Panc1 (cell line): ENCODE measurements at regions not wholly inside any gene's neighbourhood (a gene's known extent, or its start where the extent isn't known, plus 50 kb on each side); places are given as distances from the start of the nearest gene placed in this dataset.

Source experiments
- ATAC-seq: fragments of 200-7000 bp; cut with Tn5 transposase; 2 replicates; pipeline ENCODE4 v1.9.1; 2020; ENCODE audit warnings: mild to moderate bottlenecking, moderate library complexity
- BruUV-seq: library from RNA; stranded (reverse); fragments of 400-500 nt; replicated peaks from 2 replicates; lab custom pipeline; 2021; lab: Mats Ljungman, UMichigan
- CTCF ChIA-PET: fragments of 300-600 bp; sonication (Branson Sonifier 250); formaldehyde crosslinking; loops from one replicate; lab custom pipeline; 2022; ENCODE audit warnings: antibody characterized with exemption; lab: Charles Lee
- POLR2A ChIA-PET: fragments of 300-600 bp; sonication (Branson Sonifier 250); formaldehyde crosslinking; loops from one replicate; lab custom pipeline; 2022; ENCODE audit warnings: antibody characterized with exemption; lab: Charles Lee
- DNase-seq: peaks from one replicate; pipeline ENCODE4 v3.0.0-alpha.2; 2010; ENCODE audit warnings: low read depth, low spot score
- H3K27ac ChIP-seq: 2 replicates; pipeline ENCODE4 v1.5.1; 2011; ENCODE audit warnings: mild to moderate bottlenecking, low read length, inconsistent platforms
- H3K27me3 ChIP-seq: fragments of 200-500 bp; sonication (Bioruptor generic); 2 replicates; pipeline ENCODE4 v1.6.0; 2014; ENCODE audit warnings: low read length, inconsistent platforms; ENCODE audit not compliant: control insufficient read depth, insufficient read depth
- H3K36me3 ChIP-seq: fragments of 200-500 bp; sonication (Bioruptor generic); 2 replicates; pipeline ENCODE4 v1.5.1; 2014; ENCODE audit warnings: inconsistent platforms, mild to moderate bottlenecking, low read length, moderate library complexity; ENCODE audit not compliant: control insufficient read depth, insufficient read depth
- H3K4me1 ChIP-seq: 2 replicates; pipeline ENCODE4 v1.5.1; 2011; ENCODE audit warnings: inconsistent platforms, mild to moderate bottlenecking, low read length, moderate library complexity; ENCODE audit not compliant: control insufficient read depth, insufficient read depth
- H3K4me3 ChIP-seq, 2 experiments: 2 replicates each; pipeline ENCODE4 v1.5.1; 2011 to 2012; ENCODE audit warnings: low read depth in 2 of 2, low read length in 2 of 2, mild to moderate bottlenecking in 2 of 2, inconsistent platforms in 1 of 2, moderate library complexity in 1 of 2
- H3K9me3 ChIP-seq: fragments of 200-500 bp; sonication (Bioruptor generic); 2 replicates; pipeline ENCODE4 v1.5.1; 2014; ENCODE audit warnings: low read depth, mild to moderate bottlenecking, inconsistent platforms, low read length, moderate library complexity; ENCODE audit not compliant: control insufficient read depth, insufficient read depth
- POLR2AphosphoS5 ChIP-seq: IDR thresholded peaks from 2 replicates; pipeline ENCODE4 v1.6.1; 2012; ENCODE audit warnings: mild to moderate bottlenecking, low read depth, low read length, moderate library complexity
- SIN3A ChIP-seq: IDR thresholded peaks from 2 replicates; pipeline ENCODE4 v1.6.1; 2012; ENCODE audit warnings: low read depth, mild to moderate bottlenecking, low read length, moderate library complexity, borderline replicate concordance; ENCODE audit not compliant: insufficient read depth
- TCF7L2 ChIP-seq: IDR thresholded peaks from 2 replicates; pipeline ENCODE4 v1.6.1; 2011; ENCODE audit warnings: mild to moderate bottlenecking, low read depth, low read length, inconsistent platforms
- in situ Hi-C: cut with HindIII; loops from 2 replicates; pipeline ENCODE4 v1.10.0; 2016; ENCODE audit warnings: low sequenced_read_pairs, low pct_unique_long_range_greater_than_20kb
- intact Hi-C: fragments of 100-400 bp; cut with micrococcal nuclease; formaldehyde crosslinking; loops from one replicate; pipeline ENCODE4 v1.10.0; 2022; ENCODE audit not compliant: unreplicated experiment
- TF ChIP-seq, protein P1 (sequence below), 2 experiments: IDR thresholded peaks; 2 replicates each; pipeline ENCODE4 v1.6.1; 2011 to 2012; ENCODE audit warnings: low read depth in 2 of 2, control low read depth in 1 of 2, low read length in 1 of 2, mild to moderate bottlenecking in 1 of 2, moderate library complexity in 1 of 2; ENCODE audit not compliant: insufficient read depth in 1 of 2
- TF ChIP-seq, protein P2 (sequence below): fragments of 450-650 bp; IDR thresholded peaks from 2 replicates; pipeline ENCODE4 v1.5.1; 2017; ENCODE audit warnings: mild to moderate bottlenecking

DNA sequence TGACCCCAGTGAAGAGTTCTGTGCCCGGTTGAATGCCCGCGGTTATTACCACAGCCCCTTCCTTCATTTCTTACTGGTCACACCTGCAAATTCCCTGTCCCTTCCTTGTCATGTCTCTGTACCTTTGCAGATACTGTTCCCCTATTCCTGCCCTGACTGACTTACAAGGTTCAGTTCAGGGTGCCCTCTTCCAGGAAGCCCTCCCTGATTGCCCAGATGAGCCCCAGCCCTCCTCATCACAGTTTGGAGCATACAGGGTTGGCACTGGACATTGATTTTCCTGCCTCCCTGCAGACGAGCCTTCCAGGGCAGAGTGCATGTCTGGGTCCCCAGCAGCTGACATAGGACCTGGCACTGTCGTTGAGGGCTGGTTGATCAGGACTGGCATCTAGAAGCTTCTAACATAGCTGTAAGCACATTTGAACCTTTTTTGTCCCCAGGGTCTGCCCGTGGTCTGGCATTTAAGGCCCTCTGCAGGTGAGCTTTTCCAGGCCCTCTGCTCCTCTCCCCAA lies 70.4 kb upstream of the SHISAL1 start:
- intact Hi-C loops (no loop called here), in situ Hi-C loops (no loop called here)
- Histone ChIP-seq H3K36me3 (no peaks in the 10 kb centered on the region), H3K9me3 (no peaks in the 10 kb centered on the region), H3K27ac (no peak overlapping the region), H3K4me3 (no peak overlapping the region), H3K27me3 (no peaks in the 10 kb centered on the region), H3K4me1 (no peaks in the 10 kb centered on the region)
- DNase-seq = no peak
- no peak for ATAC-seq
- CTCF ChIA-PET = no interaction called here
- no TSS peak for BruUV-seq
- no peak for TF ChIP-seq POLR2AphosphoS5
- no peak for TF ChIP-seq TCF7L2
- no peak for TF ChIP-seq SIN3A
- TF ChIP-seq, protein P1, sequence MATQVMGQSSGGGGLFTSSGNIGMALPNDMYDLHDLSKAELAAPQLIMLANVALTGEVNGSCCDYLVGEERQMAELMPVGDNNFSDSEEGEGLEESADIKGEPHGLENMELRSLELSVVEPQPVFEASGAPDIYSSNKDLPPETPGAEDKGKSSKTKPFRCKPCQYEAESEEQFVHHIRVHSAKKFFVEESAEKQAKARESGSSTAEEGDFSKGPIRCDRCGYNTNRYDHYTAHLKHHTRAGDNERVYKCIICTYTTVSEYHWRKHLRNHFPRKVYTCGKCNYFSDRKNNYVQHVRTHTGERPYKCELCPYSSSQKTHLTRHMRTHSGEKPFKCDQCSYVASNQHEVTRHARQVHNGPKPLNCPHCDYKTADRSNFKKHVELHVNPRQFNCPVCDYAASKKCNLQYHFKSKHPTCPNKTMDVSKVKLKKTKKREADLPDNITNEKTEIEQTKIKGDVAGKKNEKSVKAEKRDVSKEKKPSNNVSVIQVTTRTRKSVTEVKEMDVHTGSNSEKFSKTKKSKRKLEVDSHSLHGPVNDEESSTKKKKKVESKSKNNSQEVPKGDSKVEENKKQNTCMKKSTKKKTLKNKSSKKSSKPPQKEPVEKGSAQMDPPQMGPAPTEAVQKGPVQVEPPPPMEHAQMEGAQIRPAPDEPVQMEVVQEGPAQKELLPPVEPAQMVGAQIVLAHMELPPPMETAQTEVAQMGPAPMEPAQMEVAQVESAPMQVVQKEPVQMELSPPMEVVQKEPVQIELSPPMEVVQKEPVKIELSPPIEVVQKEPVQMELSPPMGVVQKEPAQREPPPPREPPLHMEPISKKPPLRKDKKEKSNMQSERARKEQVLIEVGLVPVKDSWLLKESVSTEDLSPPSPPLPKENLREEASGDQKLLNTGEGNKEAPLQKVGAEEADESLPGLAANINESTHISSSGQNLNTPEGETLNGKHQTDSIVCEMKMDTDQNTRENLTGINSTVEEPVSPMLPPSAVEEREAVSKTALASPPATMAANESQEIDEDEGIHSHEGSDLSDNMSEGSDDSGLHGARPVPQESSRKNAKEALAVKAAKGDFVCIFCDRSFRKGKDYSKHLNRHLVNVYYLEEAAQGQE (IDR thresholded peaks at IDR 0.05; ENCODE audit: insufficient read depth in 1 of 2, low read depth in 2 of 2, low read length in 1 of 2) = no peak
- TF ChIP-seq, protein P2, sequence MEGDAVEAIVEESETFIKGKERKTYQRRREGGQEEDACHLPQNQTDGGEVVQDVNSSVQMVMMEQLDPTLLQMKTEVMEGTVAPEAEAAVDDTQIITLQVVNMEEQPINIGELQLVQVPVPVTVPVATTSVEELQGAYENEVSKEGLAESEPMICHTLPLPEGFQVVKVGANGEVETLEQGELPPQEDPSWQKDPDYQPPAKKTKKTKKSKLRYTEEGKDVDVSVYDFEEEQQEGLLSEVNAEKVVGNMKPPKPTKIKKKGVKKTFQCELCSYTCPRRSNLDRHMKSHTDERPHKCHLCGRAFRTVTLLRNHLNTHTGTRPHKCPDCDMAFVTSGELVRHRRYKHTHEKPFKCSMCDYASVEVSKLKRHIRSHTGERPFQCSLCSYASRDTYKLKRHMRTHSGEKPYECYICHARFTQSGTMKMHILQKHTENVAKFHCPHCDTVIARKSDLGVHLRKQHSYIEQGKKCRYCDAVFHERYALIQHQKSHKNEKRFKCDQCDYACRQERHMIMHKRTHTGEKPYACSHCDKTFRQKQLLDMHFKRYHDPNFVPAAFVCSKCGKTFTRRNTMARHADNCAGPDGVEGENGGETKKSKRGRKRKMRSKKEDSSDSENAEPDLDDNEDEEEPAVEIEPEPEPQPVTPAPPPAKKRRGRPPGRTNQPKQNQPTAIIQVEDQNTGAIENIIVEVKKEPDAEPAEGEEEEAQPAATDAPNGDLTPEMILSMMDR = no peak
- POLR2A ChIA-PET = no interaction called here

DNA sequence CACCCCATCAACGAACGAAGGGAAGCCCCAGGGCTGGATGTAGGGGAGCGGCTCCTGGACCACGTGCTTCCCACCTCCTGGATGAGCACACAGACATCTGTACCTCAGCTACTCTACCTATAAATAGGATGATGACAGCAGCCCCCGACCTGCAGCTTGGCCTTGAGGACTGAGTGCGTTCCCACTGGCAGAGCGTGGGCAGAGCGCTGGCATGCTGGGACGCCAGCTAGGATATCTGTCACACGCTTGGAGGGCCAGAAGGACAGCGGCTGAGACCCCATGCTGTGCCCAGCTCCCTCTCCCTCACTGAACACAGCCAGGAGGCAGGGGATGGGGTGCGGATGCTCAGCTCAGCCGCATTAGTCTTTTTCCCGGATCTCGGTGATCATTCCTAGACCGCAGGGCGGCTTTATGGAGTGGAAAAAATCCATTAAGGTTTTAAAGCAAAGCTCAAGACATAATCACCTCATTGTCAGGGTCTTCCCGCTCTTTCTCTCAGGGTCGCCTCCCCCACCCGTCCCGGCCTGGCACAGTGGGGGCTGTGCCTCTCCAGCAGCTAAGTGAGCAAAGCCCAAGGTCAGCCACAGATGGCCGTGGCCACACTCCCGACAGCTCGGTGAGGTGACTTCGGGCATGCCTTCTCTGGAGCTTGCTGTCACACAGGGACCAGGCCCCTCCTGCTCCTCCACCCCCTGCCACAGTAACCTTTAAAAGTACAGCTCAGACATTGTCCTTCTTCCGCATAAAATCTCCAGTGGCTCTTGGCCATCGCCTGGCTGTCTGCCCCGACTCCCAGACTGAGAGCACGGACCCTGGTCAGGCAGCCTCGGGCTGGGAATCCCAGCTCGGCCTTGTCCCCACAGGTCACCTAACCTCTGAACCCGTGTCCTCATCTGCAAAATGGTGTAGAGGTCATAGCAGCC lies 69.6 kb upstream of the SHISAL1 start:
- DNase-seq (no peak), ATAC-seq (no peak)
- in situ Hi-C loops (no loop called here), intact Hi-C loops (no loop called here)
- H3K27me3 ChIP-seq = no peaks in the 10 kb centered on the region
- no peaks in the 10 kb centered on the region for H3K4me1 ChIP-seq
- no peak overlapping the region for H3K27ac ChIP-seq
- no TSS peak for BruUV-seq
- H3K9me3 ChIP-seq = no peaks in the 10 kb centered on the region
- no peaks in the 10 kb centered on the region for H3K36me3 ChIP-seq
- no peak overlapping the region for H3K4me3 ChIP-seq
- CTCF ChIA-PET = no interaction called here
- TF ChIP-seq, protein P1 (IDR thresholded peaks at IDR 0.05; ENCODE audit: insufficient read depth in 1 of 2, low read depth in 2 of 2, low read length in 1 of 2) = no peak
- TF ChIP-seq POLR2AphosphoS5 (no peak), TCF7L2 (no peak), SIN3A (no peak)
- TF ChIP-seq, protein P2 = no peak
- POLR2A ChIA-PET = no interaction called here
